MM.1S (cell line): ENCODE measurements at regions not wholly inside any gene's neighbourhood (a gene's known extent, or its start where the extent isn't known, plus 50 kb on each side); places are given as distances from the start of the nearest gene placed in this dataset.

Experiments used
- EZH2 ChIP-seq: fragments of 300-600 bp; sonication (generic); optimal IDR thresholded peaks from 2 replicates; pipeline ENCODE3; 2017; ENCODE audit warnings: low read depth, mild to moderate bottlenecking, antibody characterized with exemption, low read length, mixed read lengths
- TF ChIP-seq, protein P1 (sequence below): fragments of 300-600 bp; sonication (generic); IDR thresholded peaks from 2 replicates; pipeline ENCODE4 v1.5.1; 2016; ENCODE audit warnings: antibody characterized with exemption, low read length, mixed read lengths

DNA sequence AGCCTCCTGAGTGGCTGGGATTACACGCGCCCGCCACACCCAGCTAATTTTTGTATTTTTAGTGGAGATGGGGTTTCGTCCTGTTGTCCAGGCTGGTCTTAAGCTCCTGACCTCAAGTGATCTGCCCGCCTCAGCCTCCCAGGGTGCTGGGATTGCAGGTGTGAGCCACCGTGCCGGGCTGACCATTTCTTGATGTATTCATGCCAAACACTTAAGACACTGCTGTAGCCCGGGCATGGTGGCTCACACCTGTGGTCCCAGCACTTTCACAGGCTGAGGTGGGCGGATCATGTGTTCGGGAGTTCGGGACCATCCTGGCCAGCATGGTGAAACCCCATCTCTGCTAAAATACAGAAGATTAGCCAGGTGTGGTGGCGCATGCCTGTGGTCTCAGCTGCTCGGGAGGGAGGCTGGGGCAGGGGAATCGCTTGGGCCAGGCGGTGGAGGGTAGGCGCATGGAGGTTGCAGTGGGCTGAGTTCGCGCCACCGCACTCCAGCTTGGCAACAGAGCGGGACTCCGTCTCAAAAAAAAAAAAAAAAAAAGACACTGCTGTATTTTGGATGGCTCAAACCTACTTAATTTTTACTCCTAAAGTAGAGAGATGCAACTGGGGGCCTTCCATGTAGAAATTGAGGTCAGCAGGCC lies 140.8 kb downstream of the NUP35 start:
- TF ChIP-seq, protein P1, sequence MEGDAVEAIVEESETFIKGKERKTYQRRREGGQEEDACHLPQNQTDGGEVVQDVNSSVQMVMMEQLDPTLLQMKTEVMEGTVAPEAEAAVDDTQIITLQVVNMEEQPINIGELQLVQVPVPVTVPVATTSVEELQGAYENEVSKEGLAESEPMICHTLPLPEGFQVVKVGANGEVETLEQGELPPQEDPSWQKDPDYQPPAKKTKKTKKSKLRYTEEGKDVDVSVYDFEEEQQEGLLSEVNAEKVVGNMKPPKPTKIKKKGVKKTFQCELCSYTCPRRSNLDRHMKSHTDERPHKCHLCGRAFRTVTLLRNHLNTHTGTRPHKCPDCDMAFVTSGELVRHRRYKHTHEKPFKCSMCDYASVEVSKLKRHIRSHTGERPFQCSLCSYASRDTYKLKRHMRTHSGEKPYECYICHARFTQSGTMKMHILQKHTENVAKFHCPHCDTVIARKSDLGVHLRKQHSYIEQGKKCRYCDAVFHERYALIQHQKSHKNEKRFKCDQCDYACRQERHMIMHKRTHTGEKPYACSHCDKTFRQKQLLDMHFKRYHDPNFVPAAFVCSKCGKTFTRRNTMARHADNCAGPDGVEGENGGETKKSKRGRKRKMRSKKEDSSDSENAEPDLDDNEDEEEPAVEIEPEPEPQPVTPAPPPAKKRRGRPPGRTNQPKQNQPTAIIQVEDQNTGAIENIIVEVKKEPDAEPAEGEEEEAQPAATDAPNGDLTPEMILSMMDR: no peak
- no peak for TF ChIP-seq EZH2
